Endothelial cell of umbilical vein (primary cell): ENCODE measurements at regions not wholly inside any gene's neighbourhood (a gene's known extent, or its start where the extent isn't known, plus 50 kb on each side); places are given as distances from the start of the nearest gene placed in this dataset.

ENCODE experiments used
- CTCF ChIP-seq, 2 donors: IDR thresholded peaks; 1 replicate in 1 of 2; 2 replicates in 1 of 2; pipeline ENCODE4 v1.5.1; 2011; ENCODE audit warnings: low read length in 2 of 2, mild to moderate bottlenecking in 2 of 2, moderate library complexity in 2 of 2, control low read depth in 1 of 2, inconsistent platforms in 1 of 2, low read depth in 1 of 2; ENCODE audit not compliant: insufficient read depth in 1 of 2; ENCODE audit errors: extremely low read depth in 1 of 2
- EZH2 ChIP-seq: IDR thresholded peaks from 2 replicates; pipeline ENCODE4 v1.6.1; 2012; ENCODE audit warnings: borderline replicate concordance, low read depth, mild to moderate bottlenecking, moderate library complexity, low read length, inconsistent platforms; ENCODE audit not compliant: severe bottlenecking
- GATA2 ChIP-seq: IDR thresholded peaks from 2 replicates; pipeline ENCODE4 v1.7.0; 2011; ENCODE audit warnings: low read depth, mild to moderate bottlenecking, moderate library complexity, mixed read lengths, low read length; ENCODE audit not compliant: insufficient read length, insufficient read depth
- POLR2A ChIP-seq: IDR thresholded peaks from 2 replicates; pipeline ENCODE4 v1.6.1; 2012; ENCODE audit warnings: low read depth, mild to moderate bottlenecking, control low read depth, low read length
- POLR2AphosphoS5 ChIP-seq: IDR thresholded peaks from 2 replicates; pipeline ENCODE4 v1.6.1; 2012; ENCODE audit warnings: low read depth, mild to moderate bottlenecking, control low read depth, low read length, moderate library complexity; ENCODE audit not compliant: insufficient read depth

GRCh38 chr10:78993261-78993945 is 75.4 kb upstream of the ZMIZ1 start:
- TF ChIP-seq POLR2A (no peak), CTCF (IDR thresholded peaks at IDR 0.05; ENCODE audit: extremely low read depth in 1 of 2, insufficient read depth in 1 of 2, low read depth in 1 of 2, low read length in 2 of 2) (no peak), GATA2 (no peak), EZH2 (no peak), POLR2AphosphoS5 (no peak)
